ENCODE measurements at regions not wholly inside any gene's neighbourhood (a gene's known extent, or its start where the extent isn't known, plus 50 kb on each side); places are given as distances from the start of the nearest gene placed in this dataset.

- DNase-seq (ENCODE audit: low spot score), result no peak
Measured at GRCh38 chr11:26188554-26188953, 143.4 kb upstream of the ANO3 start.

- no peak for DNase-seq (ENCODE audit: low spot score)
Measured at GRCh38 chr11:26191193-26191592, 140.7 kb upstream of the ANO3 start.

- DNase-seq (ENCODE audit: low spot score), result no peak
Measured at GRCh38 chr11:26193694-26194365, 138.1 kb upstream of the ANO3 start.

- DNase-seq (ENCODE audit: low spot score), result no peak
Measured at GRCh38 chr11:26194881-26195280, 137.0 kb upstream of the ANO3 start.

- DNase-seq (ENCODE audit: low spot score), result no peak
Measured at GRCh38 chr11:26198532-26199096, 133.3 kb upstream of the ANO3 start.

- DNase-seq (ENCODE audit: low spot score), result no peak
Measured at GRCh38 chr11:26199331-26200095, 132.4 kb upstream of the ANO3 start.

- no peak for DNase-seq (ENCODE audit: low spot score)
Measured at GRCh38 chr11:26201411-26201810, 130.5 kb upstream of the ANO3 start.

GRCh38 chr11:26202754-26203153 lies 129.2 kb upstream of the ANO3 start:
- no peak for DNase-seq (ENCODE audit: low spot score)

- DNase-seq (ENCODE audit: low spot score), result no peak
Measured at GRCh38 chr11:26204101-26204500, 127.8 kb upstream of the ANO3 start.

- DNase-seq (ENCODE audit: low spot score), result no peak
Measured at GRCh38 chr11:26204839-26205238, 127.1 kb upstream of the ANO3 start.

GRCh38 chr11:26219183-26220117 lies 112.5 kb upstream of the ANO3 start:
- DNase-seq (ENCODE audit: low spot score), result no peak

- no peak for DNase-seq (ENCODE audit: low spot score)
Measured at GRCh38 chr11:26225646-26226045, 106.3 kb upstream of the ANO3 start.

GRCh38 chr11:26227301-26227746 lies 104.6 kb upstream of the ANO3 start:
- DNase-seq (ENCODE audit: low spot score), result peak; percentile 5

GRCh38 chr11:26227883-26228502 lies 103.9 kb upstream of the ANO3 start:
- DNase-seq (ENCODE audit: low spot score), result no peak

GRCh38 chr11:26228778-26229177 lies 103.2 kb upstream of the ANO3 start:
- DNase-seq (ENCODE audit: low spot score), result no peak

- no peak for DNase-seq (ENCODE audit: low spot score)
Measured at GRCh38 chr11:26229257-26229656, 102.7 kb upstream of the ANO3 start.

GRCh38 chr11:26229981-26230380 lies 101.9 kb upstream of the ANO3 start:
- DNase-seq (ENCODE audit: low spot score), result no peak

GRCh38 chr11:26231252-26231661 lies 100.7 kb upstream of the ANO3 start:
- no peak for DNase-seq (ENCODE audit: low spot score)

- no peak for DNase-seq (ENCODE audit: low spot score)
Measured at GRCh38 chr11:26234451-26234850, 97.5 kb upstream of the ANO3 start.

- no peak for DNase-seq (ENCODE audit: low spot score)
Measured at GRCh38 chr11:26243426-26243825, 88.5 kb upstream of the ANO3 start.

- DNase-seq (ENCODE audit: low spot score), result no peak
Measured at GRCh38 chr11:26244207-26244606, 87.7 kb upstream of the ANO3 start.

GRCh38 chr11:26245046-26245445 lies 86.9 kb upstream of the ANO3 start:
- no peak for DNase-seq (ENCODE audit: low spot score)
